Retinal pigment epithelial cell (primary cell): ENCODE measurements at regions not wholly inside any gene's neighbourhood (a gene's known extent, or its start where the extent isn't known, plus 50 kb on each side); places are given as distances from the start of the nearest gene placed in this dataset.

Source experiments
- DNase-seq: peaks from one replicate; pipeline ENCODE4 v3.0.0-alpha.2; 2010; ENCODE audit warnings: low read depth
- H3K4me3 ChIP-seq: 2 replicates; pipeline ENCODE4 v1.5.1; 2011; ENCODE audit warnings: mild to moderate bottlenecking, low read length, control low read depth, moderate library complexity
- CTCF ChIP-seq: conservative IDR thresholded peaks from 2 replicates; pipeline ENCODE4 v1.5.1; 2011; ENCODE audit warnings: low read depth, low read length, control low read depth, inconsistent platforms

- H3K4me3 ChIP-seq, result no peak overlapping the region
- no peak for TF ChIP-seq CTCF
- no peak for DNase-seq
These were observed 187.7 kb downstream of the BRD1 start for GRCh38 chr22:49639956-49640355.

GRCh38 chr22:49638788-49639187 lies 188.9 kb downstream of the BRD1 start:
- TF ChIP-seq CTCF, result no peak
- H3K4me3 ChIP-seq, result no peak overlapping the region
- DNase-seq, result no peak

- no peak overlapping the region for H3K4me3 ChIP-seq
- no peak for DNase-seq
- TF ChIP-seq CTCF, result no peak
These were observed 189.7 kb downstream of the BRD1 start for GRCh38 chr22:49638001-49638400.

GRCh38 chr22:49637255-49637760 lies 190.4 kb downstream of the BRD1 start:
- DNase-seq, result no peak
- no peak overlapping the region for H3K4me3 ChIP-seq
- TF ChIP-seq CTCF, result no peak

GRCh38 chr22:49636649-49637048 lies 191.0 kb downstream of the BRD1 start:
- no peak for DNase-seq
- no peak for TF ChIP-seq CTCF
- no peak overlapping the region for H3K4me3 ChIP-seq

GRCh38 chr22:49636214-49636613 lies 191.5 kb downstream of the BRD1 start:
- H3K4me3 ChIP-seq, result no peak overlapping the region
- TF ChIP-seq CTCF, result no peak
- no peak for DNase-seq

GRCh38 chr22:49634006-49634772 lies 193.5 kb downstream of the BRD1 start:
- TF ChIP-seq CTCF, result no peak
- DNase-seq, result no peak
- H3K4me3 ChIP-seq, result no peak overlapping the region
